OCI-LY7 (cell line): ENCODE measurements at regions not wholly inside any gene's neighbourhood (a gene's known extent, or its start where the extent isn't known, plus 50 kb on each side); places are given as distances from the start of the nearest gene placed in this dataset.

Experiments
- BruUV-seq: library from RNA; stranded (reverse); fragments of 400-500 nt; replicated peaks from 2 replicates; lab custom pipeline; 2021; lab: Mats Ljungman, UMichigan
- CTCF ChIA-PET: fragments of 300-600 bp; sonication (Branson Sonifier 250); formaldehyde crosslinking; loops from one replicate; lab custom pipeline; 2022; ENCODE audit warnings: antibody characterized with exemption; ENCODE audit not compliant: unreplicated experiment; lab: Charles Lee
- POLR2A ChIA-PET: fragments of 300-600 bp; sonication (Branson Sonifier 250); formaldehyde crosslinking; loops from one replicate; lab custom pipeline; 2022; ENCODE audit warnings: antibody characterized with exemption; lab: Charles Lee
- DNase-seq: peaks from one replicate; pipeline ENCODE4 v3.0.0-alpha.2; 2015; ENCODE audit warnings: low spot score
- H2AFZ ChIP-seq: fragments of 200-600 bp; sonication (generic), shearing (Covaris generic); 2 replicates; pipeline ENCODE4 v1.6.1; 2014; ENCODE audit warnings: mild to moderate bottlenecking, antibody characterized with exemption, low read length, moderate library complexity
- H3K27ac ChIP-seq: fragments of 200-600 bp; sonication (generic); 2 replicates; pipeline ENCODE4 v1.5.1; 2014; ENCODE audit warnings: mixed run types, low read depth, mild to moderate bottlenecking, moderate library complexity, low read length, inconsistent platforms; ENCODE audit not compliant: poor library complexity, severe bottlenecking
- H3K36me3 ChIP-seq: fragments of 200-600 bp; sonication (generic); 2 replicates; pipeline ENCODE4 v1.6.1; 2014; ENCODE audit warnings: mild to moderate bottlenecking, antibody characterized with exemption, low read length, moderate library complexity, mixed read lengths; ENCODE audit not compliant: insufficient read depth
- H3K4me1 ChIP-seq: fragments of 200-600 bp; sonication (generic); 2 replicates; pipeline ENCODE4 v1.5.1; 2014; ENCODE audit warnings: mild to moderate bottlenecking, low read length; ENCODE audit not compliant: insufficient read depth, poor library complexity, severe bottlenecking
- H3K4me2 ChIP-seq: fragments of 200-600 bp; sonication (generic); 2 replicates; pipeline ENCODE4 v1.6.1; 2014; ENCODE audit warnings: mild to moderate bottlenecking, low read length
- H3K4me3 ChIP-seq: fragments of 200-600 bp; sonication (generic); 2 replicates; pipeline ENCODE4 v1.5.1; 2014; ENCODE audit warnings: mild to moderate bottlenecking, low read depth, low read length; ENCODE audit not compliant: poor library complexity, severe bottlenecking
- H3K79me2 ChIP-seq: fragments of 200-600 bp; sonication (generic); 2 replicates; pipeline ENCODE4 v1.6.1; 2016; ENCODE audit warnings: low read depth, mild to moderate bottlenecking, low read length, moderate library complexity, mixed read lengths; ENCODE audit not compliant: insufficient read depth
- H3K9me2 ChIP-seq: fragments of 200-600 bp; sonication (generic); 2 replicates; pipeline ENCODE4 v1.6.1; 2016; ENCODE audit warnings: mild to moderate bottlenecking, low read length, mixed read lengths; ENCODE audit not compliant: insufficient read depth
- H3K9me3 ChIP-seq: fragments of 200-600 bp; sonication (generic); 2 replicates; pipeline ENCODE4 v1.6.1; 2014; ENCODE audit warnings: mild to moderate bottlenecking, mixed run types, low read length, mixed read lengths
- H4K20me1 ChIP-seq: fragments of 200-600 bp; sonication (generic); 2 replicates; pipeline ENCODE4 v1.6.1; 2014; ENCODE audit warnings: mild to moderate bottlenecking, antibody characterized with exemption, low read length, moderate library complexity, mixed read lengths; ENCODE audit not compliant: insufficient read depth
- CTCF ChIP-seq: fragments of 200-600 bp; sonication (generic); conservative IDR thresholded peaks from 2 replicates; pipeline ENCODE4 v1.5.1; 2014; ENCODE audit warnings: mild to moderate bottlenecking, antibody characterized with exemption, low read length, moderate library complexity, mixed read lengths
- EZH2phosphoT487 ChIP-seq: fragments of 200-600 bp; sonication (generic); IDR thresholded peaks from 2 replicates; pipeline ENCODE4 v1.6.1; 2018; ENCODE audit warnings: low read depth, borderline replicate concordance, mild to moderate bottlenecking, mixed run types, antibody characterized with exemption, low read length, moderate library complexity, mixed read lengths
- intact Hi-C: fragments of 100-400 bp; cut with micrococcal nuclease; formaldehyde crosslinking; loops from one replicate; pipeline ENCODE4 v1.10.0; 2022; ENCODE audit not compliant: unreplicated experiment

- no peak for TF ChIP-seq EZH2phosphoT487
- Histone ChIP-seq H3K4me3 (no peak overlapping the region), H3K9me3 (no peaks in the 10 kb centered on the region), H3K4me1 (no peaks in the 10 kb centered on the region), H3K4me2 (no peak overlapping the region), H3K27ac (no peak overlapping the region), H4K20me1 (no peaks in the 10 kb centered on the region), H3K79me2 (no peaks in the 10 kb centered on the region), H3K9me2 (no peaks in the 10 kb centered on the region), H2AFZ (no peak overlapping the region), H3K36me3 (no peaks in the 10 kb centered on the region)
- CTCF ChIA-PET, result no interaction called here
- POLR2A ChIA-PET, result no interaction called here
- BruUV-seq, result no TSS peak
- intact Hi-C loops, result no loop called here
- DNase-seq, result no peak
Measured at GRCh38 chr4:36638273-36638811, 356.9 kb downstream of the DTHD1 start.

- Histone ChIP-seq H3K9me2 (no peaks in the 10 kb centered on the region), H4K20me1 (no peaks in the 10 kb centered on the region), H3K27ac (no peak overlapping the region), H3K4me1 (no peaks in the 10 kb centered on the region), H3K79me2 (no peaks in the 10 kb centered on the region), H3K4me3 (no peak overlapping the region), H3K4me2 (no peak overlapping the region), H3K36me3 (no peaks in the 10 kb centered on the region), H3K9me3 (no peaks in the 10 kb centered on the region), H2AFZ (no peak overlapping the region)
- intact Hi-C loops, result no loop called here
- POLR2A ChIA-PET, result no interaction called here
- TF ChIP-seq EZH2phosphoT487 (no peak), CTCF (no peak)
- CTCF ChIA-PET, result no interaction called here
- no TSS peak for BruUV-seq
- no peak for DNase-seq
Measured at GRCh38 chr4:36640876-36641275, 359.5 kb downstream of the DTHD1 start.

GRCh38 chr4:36651253-36651652 lies 369.8 kb downstream of the DTHD1 start:
- no peaks in the 10 kb centered on the region for H3K9me2 ChIP-seq
- intact Hi-C loops, result no loop called here

More at GRCh38 chr4:36651253-36651652, 369.8 kb downstream of the DTHD1 start:
- H3K9me3 ChIP-seq, result no peaks in the 10 kb centered on the region
- TF ChIP-seq EZH2phosphoT487 (no peak), CTCF (no peak)
- no peak overlapping the region for H3K4me3 ChIP-seq
- H3K27ac ChIP-seq, result no peak overlapping the region
- BruUV-seq, result no TSS peak
- H3K4me1 ChIP-seq, result no peaks in the 10 kb centered on the region
- ChIA-PET POLR2A (no interaction called here), CTCF (no interaction called here)
- H2AFZ ChIP-seq, result no peak overlapping the region
- no peak for DNase-seq
- no peaks in the 10 kb centered on the region for H4K20me1 ChIP-seq
- no peak overlapping the region for H3K4me2 ChIP-seq
- H3K36me3 ChIP-seq, result no peaks in the 10 kb centered on the region
- H3K79me2 ChIP-seq, result no peaks in the 10 kb centered on the region
